ENCODE measurements at regions not wholly inside any gene's neighbourhood (a gene's known extent, or its start where the extent isn't known, plus 50 kb on each side); places are given as distances from the start of the nearest gene placed in this dataset.

- TF ChIP-seq CTCF (IDR thresholded peaks at IDR 0.05; ENCODE audit: control extremely low read depth, extremely low read depth, low read depth, missing control alignments) = no peak
- ChIA-PET POLR2A (no interaction called here), CTCF (interaction anchor here (0.6 to 1.2 kb wide), 2 partner anchors 35 to 143 kb away, joined by 3 read pairs; no protein-coding TSS in a partner anchor)
- no peak for DNase-seq (ENCODE audit: extremely low spot score)
Observed at GRCh38 chr3:69567023-69567709, 172.1 kb upstream of the MITF start.

DNA sequence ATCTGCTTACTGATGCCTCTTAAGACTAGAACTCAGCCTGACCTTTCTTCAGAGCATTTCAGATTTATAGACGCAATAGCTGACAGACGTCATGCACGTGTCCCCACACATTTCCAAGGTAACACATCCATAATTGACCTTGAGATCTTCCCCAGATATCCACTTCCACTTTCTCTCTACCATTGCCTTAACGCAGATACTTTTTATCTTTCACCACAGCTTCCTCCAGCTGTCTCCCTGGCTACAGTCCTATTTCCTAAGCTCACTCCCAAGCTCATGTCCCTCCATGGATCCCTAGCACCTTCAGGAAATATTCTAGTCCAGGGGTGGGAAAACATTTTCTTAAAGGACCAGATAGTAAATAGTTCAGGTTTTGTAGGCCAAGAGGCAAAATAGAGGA lies 173.0 kb upstream of the MITF start:
- ChIA-PET CTCF (interaction anchor here (1.0 to 1.2 kb wide), 2 partner anchors 9 to 36 kb away, joined by 3 read pairs; no protein-coding TSS in a partner anchor), POLR2A (interaction anchor here (0.6 kb wide), 1 partner anchor 297 kb away, joined by 3 read pairs; no protein-coding TSS in a partner anchor)
- DNase-seq (ENCODE audit: extremely low spot score) = no peak
- TF ChIP-seq CTCF (IDR thresholded peaks at IDR 0.05; ENCODE audit: control extremely low read depth, extremely low read depth, low read depth, missing control alignments) = no peak

DNA sequence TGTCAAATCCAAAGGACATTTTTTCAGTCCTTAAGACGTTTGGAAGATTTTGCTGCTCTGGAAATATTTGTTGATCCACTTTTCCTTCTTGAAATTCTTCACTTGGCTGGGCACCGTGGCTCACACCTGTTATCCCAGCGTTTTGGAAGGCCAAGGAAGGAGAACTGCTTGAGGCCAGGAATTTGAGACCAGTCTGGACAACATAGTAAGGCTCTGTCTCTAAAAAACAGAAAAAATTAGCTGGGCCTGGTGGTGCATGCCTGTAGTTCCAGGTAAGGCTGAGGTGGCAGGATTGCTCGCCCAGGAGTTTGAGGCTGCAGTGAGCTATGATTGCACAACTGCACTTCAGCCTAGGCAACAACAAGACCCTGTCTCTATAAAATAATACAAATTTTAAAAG lies 173.9 kb upstream of the MITF start:
- POLR2A ChIA-PET = no interaction called here
- DNase-seq (ENCODE audit: extremely low spot score) = no peak

DNA sequence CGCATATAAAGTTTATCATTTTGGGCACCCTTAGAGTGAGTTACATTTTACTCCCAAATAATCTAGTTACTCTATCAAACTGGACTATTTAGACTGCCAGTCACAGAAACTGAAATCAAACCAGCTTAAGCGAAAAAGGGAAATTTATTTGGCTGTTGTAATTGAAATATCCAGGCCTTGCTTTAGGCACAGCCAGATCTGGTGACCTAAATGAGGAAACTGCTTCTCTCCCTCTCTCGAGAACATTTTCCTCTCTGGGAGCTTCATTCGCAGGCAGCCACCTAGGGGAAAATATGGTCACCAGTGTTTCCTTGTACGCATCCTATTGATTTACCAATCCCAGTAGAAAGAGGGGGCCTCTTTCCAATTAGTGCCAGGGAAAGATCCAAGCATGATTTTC lies 175.3 kb upstream of the MITF start:
- no peak for TF ChIP-seq CTCF (IDR thresholded peaks at IDR 0.05; ENCODE audit: control extremely low read depth, extremely low read depth, low read depth, missing control alignments)

More for the DNA sequence above, 173.9 kb upstream of the MITF start:
- TF ChIP-seq CTCF (IDR thresholded peaks at IDR 0.05; ENCODE audit: control extremely low read depth, extremely low read depth, low read depth, missing control alignments) = no peak
- CTCF ChIA-PET = interaction anchor here (0.8 to 1.0 kb wide), 2 partner anchors 8 to 21 kb away, joined by 3 to 4 read pairs; no protein-coding TSS in a partner anchor

DNA sequence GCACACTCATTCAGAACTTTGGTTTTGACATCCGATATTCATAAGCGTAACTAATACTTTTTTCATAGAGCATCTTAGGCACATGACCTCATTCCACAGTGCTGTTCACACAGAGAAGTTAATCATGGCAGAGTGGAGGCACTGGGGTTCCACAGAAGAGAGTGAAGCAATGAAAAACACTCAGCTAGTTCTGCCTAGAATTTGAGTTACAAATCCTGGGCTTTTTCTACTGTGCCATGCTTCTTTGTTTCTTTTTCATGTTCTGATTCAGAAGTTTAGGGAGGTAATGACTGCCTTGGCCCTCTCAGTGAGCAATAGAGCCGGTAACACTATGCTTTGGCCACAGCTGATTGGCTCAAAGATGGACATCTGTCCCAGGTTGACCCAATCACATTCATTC lies 176.1 kb upstream of the MITF start:
- ChIA-PET POLR2A (no interaction called here), CTCF (no interaction called here)
- TF ChIP-seq CTCF (IDR thresholded peaks at IDR 0.05; ENCODE audit: control extremely low read depth, extremely low read depth, low read depth, missing control alignments) = no peak
- DNase-seq (ENCODE audit: extremely low spot score) = no peak

More for the DNA sequence above, 175.3 kb upstream of the MITF start:
- POLR2A ChIA-PET = no interaction called here
- DNase-seq (ENCODE audit: extremely low spot score) = no peak
- CTCF ChIA-PET = no interaction called here

- TF ChIP-seq CTCF (IDR thresholded peaks at IDR 0.05; ENCODE audit: control extremely low read depth, extremely low read depth, low read depth, missing control alignments) = no peak
- POLR2A ChIA-PET = no interaction called here
- DNase-seq (ENCODE audit: extremely low spot score) = no peak
- CTCF ChIA-PET = interaction anchor here (1.1 kb wide), 1 partner anchor 10 kb away, joined by 4 read pairs; no protein-coding TSS in a partner anchor
Observed at GRCh38 chr3:69562020-69562419, 176.1 kb upstream of the FRMD4B start.

All from GM10248 (cell line).